RWPE1 (cell line): ENCODE measurements at regions not wholly inside any gene's neighbourhood (a gene's known extent, or its start where the extent isn't known, plus 50 kb on each side); places are given as distances from the start of the nearest gene placed in this dataset.

Experiments used
- CTCF ChIA-PET: fragments of 350-600 bp; sonication (Branson Sonifier 250); formaldehyde crosslinking; extraction: SDS; loops from one replicate; lab custom pipeline; 2021; lab: Yijun Ruan, JAX
- POLR2A ChIA-PET: fragments of 400-600 bp; formaldehyde crosslinking; extraction: SDS; loops from one replicate; lab custom pipeline; 2020; ENCODE audit warnings: antibody characterized with exemption; ENCODE audit not compliant: low non-redundant PET; lab: Yijun Ruan, JAX
- DNase-seq: peaks from one replicate; pipeline ENCODE4 v3.0.0; 2012; ENCODE audit warnings: low spot score
- H3K27ac ChIP-seq: fragments of 450-650 bp; 2 replicates; pipeline ENCODE4 v1.5.1; 2017
- TF ChIP-seq, protein P1 (sequence below): fragments of 450-650 bp; conservative IDR thresholded peaks from 2 replicates; pipeline ENCODE4 v1.5.1; 2017; ENCODE audit warnings: low read depth, mild to moderate bottlenecking

DNA sequence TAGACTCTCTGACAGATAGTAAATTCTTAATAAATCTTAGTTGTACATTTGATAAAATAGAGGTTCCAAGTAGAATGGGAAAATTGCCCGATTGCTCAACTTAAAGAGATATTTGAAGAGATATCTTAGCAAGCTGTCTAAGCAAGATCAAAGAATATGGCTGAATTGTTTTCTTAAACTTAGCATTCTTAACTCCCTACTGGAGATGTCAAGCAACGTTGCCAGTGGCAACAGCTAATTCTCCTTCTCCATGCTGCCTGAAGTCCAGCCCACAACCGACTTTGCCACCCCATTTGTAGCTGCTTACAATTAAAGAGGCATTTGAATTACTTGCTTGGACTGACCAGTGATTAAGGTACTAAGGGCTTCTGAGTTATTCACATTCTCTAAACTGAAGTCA lies 94.4 kb downstream of the FAM181B start:
- ChIA-PET POLR2A (no interaction called here), CTCF (no interaction called here)
- no peak for DNase-seq
- no peak overlapping the region for H3K27ac ChIP-seq
- TF ChIP-seq, protein P1, sequence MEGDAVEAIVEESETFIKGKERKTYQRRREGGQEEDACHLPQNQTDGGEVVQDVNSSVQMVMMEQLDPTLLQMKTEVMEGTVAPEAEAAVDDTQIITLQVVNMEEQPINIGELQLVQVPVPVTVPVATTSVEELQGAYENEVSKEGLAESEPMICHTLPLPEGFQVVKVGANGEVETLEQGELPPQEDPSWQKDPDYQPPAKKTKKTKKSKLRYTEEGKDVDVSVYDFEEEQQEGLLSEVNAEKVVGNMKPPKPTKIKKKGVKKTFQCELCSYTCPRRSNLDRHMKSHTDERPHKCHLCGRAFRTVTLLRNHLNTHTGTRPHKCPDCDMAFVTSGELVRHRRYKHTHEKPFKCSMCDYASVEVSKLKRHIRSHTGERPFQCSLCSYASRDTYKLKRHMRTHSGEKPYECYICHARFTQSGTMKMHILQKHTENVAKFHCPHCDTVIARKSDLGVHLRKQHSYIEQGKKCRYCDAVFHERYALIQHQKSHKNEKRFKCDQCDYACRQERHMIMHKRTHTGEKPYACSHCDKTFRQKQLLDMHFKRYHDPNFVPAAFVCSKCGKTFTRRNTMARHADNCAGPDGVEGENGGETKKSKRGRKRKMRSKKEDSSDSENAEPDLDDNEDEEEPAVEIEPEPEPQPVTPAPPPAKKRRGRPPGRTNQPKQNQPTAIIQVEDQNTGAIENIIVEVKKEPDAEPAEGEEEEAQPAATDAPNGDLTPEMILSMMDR, result no peak

DNA sequence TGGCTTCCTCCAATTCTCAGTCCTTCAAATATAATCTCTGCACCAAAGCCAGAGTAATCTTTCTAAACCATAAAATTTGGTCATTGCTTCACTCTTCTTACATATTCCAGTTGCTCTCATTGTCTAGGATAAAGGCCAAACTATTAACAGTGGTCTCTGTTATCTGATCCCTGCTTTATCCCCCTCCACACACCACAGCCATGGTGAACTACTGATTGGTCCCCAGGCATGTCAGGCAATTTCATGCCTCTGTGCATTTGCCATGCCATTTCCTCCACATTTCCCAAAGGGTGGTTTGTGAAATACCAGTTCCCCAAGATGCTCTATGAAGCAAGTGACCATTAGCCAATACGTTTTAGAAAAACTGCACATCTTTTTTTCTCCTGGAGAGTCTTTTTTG lies 97.0 kb downstream of the FAM181B start:
- ChIA-PET POLR2A (no interaction called here), CTCF (no interaction called here)
- H3K27ac ChIP-seq, result no peak overlapping the region
- DNase-seq, result no peak
- TF ChIP-seq, protein P1, result no peak

- no peak overlapping the region for H3K27ac ChIP-seq
- TF ChIP-seq, protein P1, result no peak
- no peak for DNase-seq
- ChIA-PET CTCF (no interaction called here), POLR2A (no interaction called here)
These were observed 99.6 kb downstream of the FAM181B start for GRCh38 chr11:82634091-82634490.

DNA sequence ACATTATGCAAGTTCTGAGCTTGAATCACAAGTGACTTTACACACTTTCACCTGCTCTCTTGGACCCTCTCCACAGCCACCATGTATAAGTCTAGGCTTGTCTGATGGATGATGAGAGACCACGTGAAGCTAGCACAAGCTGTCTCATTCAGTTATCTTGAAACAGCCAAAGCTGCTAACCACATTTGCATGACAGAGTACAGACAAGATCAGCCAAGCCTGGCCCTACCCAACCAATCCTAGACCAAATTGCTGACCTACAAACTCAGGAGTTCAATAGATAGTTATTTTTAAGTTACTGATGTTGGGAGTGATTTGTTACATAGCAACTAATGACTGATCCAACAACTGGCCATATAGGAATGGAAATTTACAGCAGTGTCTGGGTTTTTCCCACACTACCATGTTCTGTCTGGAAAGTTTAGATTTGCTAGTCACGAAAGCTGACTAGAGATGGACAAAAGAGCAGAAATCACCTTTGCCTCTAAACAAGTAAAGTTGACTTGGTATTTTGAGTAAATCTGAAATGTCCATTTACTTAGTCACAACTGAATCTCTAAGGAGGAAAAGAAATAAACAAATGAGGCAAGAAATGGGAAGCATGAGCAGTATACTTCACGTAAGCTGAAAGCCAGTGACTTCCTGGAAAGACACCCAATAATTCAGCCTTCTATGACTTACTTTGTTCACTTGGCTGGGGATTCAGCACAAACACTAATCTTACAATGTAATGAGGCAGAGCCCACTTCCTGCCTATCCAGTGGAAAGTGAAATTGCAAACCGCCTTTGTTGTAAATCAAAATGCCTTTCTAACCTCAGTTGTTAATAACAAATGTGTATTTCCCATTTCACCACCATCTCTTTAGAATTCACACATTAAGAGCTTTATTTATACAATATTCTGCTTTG lies 101.7 kb downstream of the FAM181B start:
- ChIA-PET POLR2A (no interaction called here), CTCF (no interaction called here)
- TF ChIP-seq, protein P1, result no peak

DNA sequence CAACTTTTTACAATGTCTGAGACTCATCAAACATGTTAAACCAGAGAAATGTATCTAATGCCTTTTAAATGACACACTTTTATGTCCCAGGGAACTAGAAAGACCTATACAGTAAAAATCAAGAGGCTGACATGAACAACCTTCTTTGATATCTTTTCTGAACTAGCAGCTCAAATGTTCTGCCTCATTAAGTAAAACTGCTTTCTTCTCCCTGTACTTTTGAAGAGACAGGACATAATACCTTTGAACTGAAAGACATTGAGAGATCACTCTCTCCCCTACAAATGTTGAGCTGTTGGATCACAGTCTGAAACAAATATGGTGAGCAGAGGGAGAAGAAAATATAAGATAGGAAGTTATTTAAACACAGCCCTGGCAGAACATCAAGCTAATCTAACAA lies 123.0 kb downstream of the FAM181B start:
- TF ChIP-seq, protein P1, result no peak
- CTCF ChIA-PET, result no interaction called here
- H3K27ac ChIP-seq, result no peak overlapping the region
- POLR2A ChIA-PET, result no interaction called here
- DNase-seq, result no peak

More for the DNA sequence above, 101.7 kb downstream of the FAM181B start:
- no peak for DNase-seq
- H3K27ac ChIP-seq, result no peak overlapping the region

DNA sequence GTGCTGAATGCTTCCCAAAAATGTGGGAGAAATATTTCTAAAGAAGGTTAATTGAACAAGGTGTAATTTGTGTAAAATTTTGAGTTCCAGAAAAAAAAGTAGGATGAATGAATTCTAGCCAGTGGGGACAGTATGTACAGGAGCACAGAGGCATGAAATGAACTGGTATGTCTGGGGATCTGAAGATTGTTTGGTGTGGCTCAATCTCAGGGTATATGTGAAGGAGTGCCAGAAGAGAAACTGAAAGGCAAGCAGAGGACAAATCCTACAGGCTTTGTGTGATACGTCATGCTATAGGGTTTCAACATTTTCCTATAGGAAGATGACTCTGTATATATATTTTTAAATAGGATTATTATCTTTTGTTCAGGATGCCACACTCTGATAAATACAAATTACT lies 126.9 kb downstream of the FAM181B start:
- CTCF ChIA-PET, result no interaction called here
- no peak for DNase-seq
- no peak overlapping the region for H3K27ac ChIP-seq
- TF ChIP-seq, protein P1, result no peak
- POLR2A ChIA-PET, result no interaction called here
